Stomach smooth muscle (tissue), 2 donors: ENCODE measurements at regions not wholly inside any gene's neighbourhood (a gene's known extent, or its start where the extent isn't known, plus 50 kb on each side); places are given as distances from the start of the nearest gene placed in this dataset.

Experiments
- H3K27ac ChIP-seq: one replicate; pipeline ENCODE4 v1.7.0; 2013; ENCODE audit warnings: mild to moderate bottlenecking, low read length, inconsistent platforms
- H3K27me3 ChIP-seq, 2 donors: one replicate each; pipeline ENCODE4 v1.7.0; 2013; ENCODE audit warnings: low read length in 2 of 2; ENCODE audit not compliant: insufficient read depth in 2 of 2, control insufficient read depth in 1 of 2
- H3K36me3 ChIP-seq, 2 donors: one replicate each; pipeline ENCODE4 v1.7.0; 2013; ENCODE audit warnings: low read length in 2 of 2; ENCODE audit not compliant: control insufficient read depth in 2 of 2, insufficient read depth in 2 of 2
- H3K4me1 ChIP-seq: one replicate; pipeline ENCODE4 v1.7.0; 2013; ENCODE audit warnings: low read length; ENCODE audit not compliant: control insufficient read depth, insufficient read depth
- H3K4me3 ChIP-seq, 2 donors: one replicate each; pipeline ENCODE4 v1.7.0; 2013; ENCODE audit warnings: low read length in 2 of 2
- H3K9ac ChIP-seq, 2 donors: one replicate each; pipeline ENCODE4 v1.7.0; 2013; ENCODE audit warnings: low read length in 2 of 2, mild to moderate bottlenecking in 1 of 2
- H3K9me3 ChIP-seq, 2 donors: one replicate each; pipeline ENCODE4 v1.7.0; 2013; ENCODE audit warnings: low read length in 2 of 2; ENCODE audit not compliant: control insufficient read depth in 2 of 2
- donor health status: healthy.
- donor health status: Pancreatic carcinoma.

GRCh38 chr4:54513741-54514140 lies 144.0 kb upstream of the KIT start:
- no peaks in the 10 kb centered on the region for H3K9me3 ChIP-seq
- H3K4me1 ChIP-seq = no peaks in the 10 kb centered on the region
- no peak overlapping the region for H3K9ac ChIP-seq
- no peaks in the 10 kb centered on the region for H3K27me3 ChIP-seq
- no peak overlapping the region for H3K4me3 ChIP-seq
- H3K36me3 ChIP-seq = no peaks in the 10 kb centered on the region
- no peak overlapping the region for H3K27ac ChIP-seq

GRCh38 chr4:54516556-54517215 lies 141.1 kb upstream of the KIT start:
- Histone ChIP-seq H3K27ac (no peak overlapping the region), H3K4me1 (no peaks in the 10 kb centered on the region), H3K4me3 (no peak overlapping the region), H3K27me3 (no peaks in the 10 kb centered on the region), H3K9ac (no peak overlapping the region), H3K9me3 (no peaks in the 10 kb centered on the region), H3K36me3 (no peaks in the 10 kb centered on the region)

- H3K27ac ChIP-seq = no peak overlapping the region
- H3K27me3 ChIP-seq = no peaks in the 10 kb centered on the region
- H3K9me3 ChIP-seq = peaks cover 0 to 4% of the 10 kb centered on the region in 2 donors
- no peak overlapping the region for H3K9ac ChIP-seq
- no peaks in the 10 kb centered on the region for H3K4me1 ChIP-seq
- no peaks in the 10 kb centered on the region for H3K36me3 ChIP-seq
- H3K4me3 ChIP-seq = no peak overlapping the region
These were observed 139.8 kb upstream of the KIT start for GRCh38 chr4:54517781-54518444.

DNA sequence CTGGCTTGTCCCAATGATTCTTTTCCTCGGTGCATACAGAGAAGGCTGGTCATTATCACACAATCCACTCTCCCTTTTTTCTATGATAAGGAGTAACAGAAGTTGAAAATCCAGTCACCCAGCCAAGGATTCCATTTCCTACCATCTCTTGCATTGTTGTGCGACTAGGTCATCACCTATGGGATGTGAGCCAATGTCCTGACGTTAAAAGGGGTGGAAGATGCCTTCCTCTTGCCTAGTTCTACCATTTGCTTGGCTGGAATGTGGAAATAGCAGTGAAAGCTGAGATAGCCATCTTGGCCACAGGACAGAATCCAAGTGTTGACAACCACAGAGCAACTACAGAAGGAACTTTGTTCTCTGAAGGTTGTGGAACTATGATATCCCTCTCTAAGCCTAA lies 132.2 kb upstream of the KIT start:
- peaks cover 0 to 8% of the 10 kb centered on the region in 2 donors for H3K9me3 ChIP-seq
- H3K4me3 ChIP-seq = no peak overlapping the region
- H3K4me1 ChIP-seq = no peaks in the 10 kb centered on the region
- no peak overlapping the region for H3K27ac ChIP-seq
- no peak overlapping the region for H3K9ac ChIP-seq
- H3K36me3 ChIP-seq = no peaks in the 10 kb centered on the region
- H3K27me3 ChIP-seq = peaks cover 0 to 4% of the 10 kb centered on the region in 2 donors

GRCh38 chr4:54526560-54526959 lies 131.2 kb upstream of the KIT start:
- Histone ChIP-seq H3K27ac (no peak overlapping the region), H3K36me3 (no peaks in the 10 kb centered on the region), H3K27me3 (peaks cover 0 to 4% of the 10 kb centered on the region in 2 donors), H3K9ac (no peak overlapping the region), H3K4me3 (no peak overlapping the region), H3K9me3 (peaks cover 0 to 8% of the 10 kb centered on the region in 2 donors), H3K4me1 (no peaks in the 10 kb centered on the region)

DNA sequence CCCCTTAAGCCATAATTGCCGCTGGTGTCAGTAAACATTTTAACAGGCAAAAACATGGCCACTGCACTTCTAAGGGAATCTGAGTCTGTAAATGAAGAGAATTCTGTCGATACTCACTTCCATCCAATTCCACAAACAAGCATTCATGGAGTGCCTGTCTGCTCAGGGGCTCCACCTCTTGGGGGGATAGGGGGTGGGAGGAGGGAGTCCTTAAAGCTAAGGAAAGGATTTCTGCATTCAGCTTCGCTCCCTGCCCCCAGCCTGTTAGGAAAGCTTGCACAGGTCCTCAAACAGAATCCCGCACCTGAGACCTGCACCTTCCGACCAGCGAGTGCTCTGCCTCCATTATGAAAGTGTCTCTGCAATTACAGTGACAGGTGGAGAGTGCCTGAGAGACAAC lies 130.2 kb upstream of the KIT start:
- H3K36me3 ChIP-seq = no peaks in the 10 kb centered on the region
- H3K4me1 ChIP-seq = no peaks in the 10 kb centered on the region
- no peak overlapping the region for H3K27ac ChIP-seq
- peaks cover 0 to 4% of the 10 kb centered on the region in 2 donors for H3K27me3 ChIP-seq
- H3K9ac ChIP-seq = no peak overlapping the region
- peaks cover 0 to 8% of the 10 kb centered on the region in 2 donors for H3K9me3 ChIP-seq
- H3K4me3 ChIP-seq = no peak overlapping the region

GRCh38 chr4:54539500-54540029 lies 118.2 kb upstream of the KIT start:
- H3K9ac ChIP-seq = peak overlapping the region in 1 of 2 donors; percentile 42

DNA sequence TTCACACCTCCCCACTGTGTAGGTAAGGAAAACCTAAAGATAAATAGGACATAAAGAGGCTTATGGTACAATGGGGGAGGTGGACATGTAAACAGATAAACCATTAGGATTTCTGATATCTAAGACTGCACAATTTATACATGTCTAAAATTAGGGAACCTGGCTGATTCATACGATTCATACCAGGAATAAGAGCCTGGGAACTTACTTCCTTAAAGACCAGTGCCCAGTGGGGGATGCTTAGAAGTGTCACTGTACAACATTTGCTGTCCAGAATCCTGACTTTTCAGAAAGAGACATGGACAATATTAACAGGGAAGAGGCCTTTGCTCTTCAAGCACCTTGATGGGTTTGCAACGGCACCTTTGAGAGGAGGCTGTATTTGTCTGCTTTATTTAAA lies 116.8 kb upstream of the KIT start:
- Histone ChIP-seq H3K9me3 (no peaks in the 10 kb centered on the region), H3K27ac (no peak overlapping the region), H3K9ac (no peak overlapping the region)

More at GRCh38 chr4:54539500-54540029, 118.2 kb upstream of the KIT start:
- Histone ChIP-seq H3K27ac (no peak overlapping the region), H3K36me3 (no peaks in the 10 kb centered on the region), H3K27me3 (peaks cover 0 to 2% of the 10 kb centered on the region in 2 donors), H3K4me3 (peak overlapping the region; percentile 60 to 74), H3K9me3 (no peaks in the 10 kb centered on the region), H3K4me1 (peaks cover 10% of the 10 kb centered on the region)

GRCh38 chr4:54541426-54542118 lies 116.2 kb upstream of the KIT start:
- H3K36me3 ChIP-seq = no peaks in the 10 kb centered on the region
- H3K9ac ChIP-seq = no peak overlapping the region
- H3K4me3 ChIP-seq = no peak overlapping the region
- H3K4me1 ChIP-seq = peaks cover 12% of the 10 kb centered on the region
- H3K9me3 ChIP-seq = no peaks in the 10 kb centered on the region
- H3K27me3 ChIP-seq = no peaks in the 10 kb centered on the region
- no peak overlapping the region for H3K27ac ChIP-seq

More for the DNA sequence above, 116.8 kb upstream of the KIT start:
- Histone ChIP-seq H3K4me1 (peaks cover 10% of the 10 kb centered on the region), H3K27me3 (no peaks in the 10 kb centered on the region), H3K36me3 (no peaks in the 10 kb centered on the region), H3K4me3 (no peak overlapping the region)

- H3K27ac ChIP-seq = no peak overlapping the region
- H3K9ac ChIP-seq = no peak overlapping the region
- no peaks in the 10 kb centered on the region for H3K36me3 ChIP-seq
- H3K4me1 ChIP-seq = peaks cover 12% of the 10 kb centered on the region
- H3K27me3 ChIP-seq = no peaks in the 10 kb centered on the region
- no peaks in the 10 kb centered on the region for H3K9me3 ChIP-seq
- H3K4me3 ChIP-seq = no peak overlapping the region
These were observed 115.7 kb upstream of the KIT start for GRCh38 chr4:54542119-54542438.
